ENCODE measurements at regions not wholly inside any gene's neighbourhood (a gene's known extent, or its start where the extent isn't known, plus 50 kb on each side); places are given as distances from the start of the nearest gene placed in this dataset.

DNA sequence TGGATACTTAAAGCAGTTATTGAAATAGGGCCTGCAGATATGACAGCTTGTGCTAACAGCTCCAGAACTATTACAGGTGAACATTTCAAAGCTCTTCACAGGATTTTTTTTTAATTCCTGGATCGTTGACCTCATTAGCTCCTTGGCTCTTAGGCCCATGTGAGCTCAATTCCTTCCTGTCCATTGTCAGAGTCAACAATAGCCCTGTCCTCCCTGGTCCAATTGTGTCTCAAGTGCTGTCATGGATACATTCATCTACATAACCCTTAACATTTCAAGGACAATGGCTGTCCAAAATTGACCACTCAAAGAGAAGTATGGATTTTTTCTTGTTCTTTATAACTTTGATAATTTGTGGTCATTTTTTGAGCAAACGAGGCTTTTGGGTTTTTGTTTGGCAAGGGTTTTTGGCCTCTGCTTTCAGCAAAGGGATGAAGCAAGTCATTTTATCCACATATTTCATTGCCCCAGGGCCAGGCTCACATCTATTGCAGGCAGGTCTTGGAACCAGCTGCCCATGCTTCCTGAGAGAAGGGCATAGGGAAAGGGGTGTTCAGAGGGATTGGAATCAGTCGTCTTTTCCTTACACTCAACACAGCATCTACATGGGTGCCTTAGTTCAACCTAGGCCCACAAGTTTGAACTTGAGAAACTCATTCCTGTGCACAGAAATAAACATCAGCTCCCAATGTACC, 282.1 kb downstream of the TPBG start:
- TF ChIP-seq, protein P1, sequence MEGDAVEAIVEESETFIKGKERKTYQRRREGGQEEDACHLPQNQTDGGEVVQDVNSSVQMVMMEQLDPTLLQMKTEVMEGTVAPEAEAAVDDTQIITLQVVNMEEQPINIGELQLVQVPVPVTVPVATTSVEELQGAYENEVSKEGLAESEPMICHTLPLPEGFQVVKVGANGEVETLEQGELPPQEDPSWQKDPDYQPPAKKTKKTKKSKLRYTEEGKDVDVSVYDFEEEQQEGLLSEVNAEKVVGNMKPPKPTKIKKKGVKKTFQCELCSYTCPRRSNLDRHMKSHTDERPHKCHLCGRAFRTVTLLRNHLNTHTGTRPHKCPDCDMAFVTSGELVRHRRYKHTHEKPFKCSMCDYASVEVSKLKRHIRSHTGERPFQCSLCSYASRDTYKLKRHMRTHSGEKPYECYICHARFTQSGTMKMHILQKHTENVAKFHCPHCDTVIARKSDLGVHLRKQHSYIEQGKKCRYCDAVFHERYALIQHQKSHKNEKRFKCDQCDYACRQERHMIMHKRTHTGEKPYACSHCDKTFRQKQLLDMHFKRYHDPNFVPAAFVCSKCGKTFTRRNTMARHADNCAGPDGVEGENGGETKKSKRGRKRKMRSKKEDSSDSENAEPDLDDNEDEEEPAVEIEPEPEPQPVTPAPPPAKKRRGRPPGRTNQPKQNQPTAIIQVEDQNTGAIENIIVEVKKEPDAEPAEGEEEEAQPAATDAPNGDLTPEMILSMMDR (conservative IDR thresholded peaks at IDR 0.05 in 1 of 2, IDR thresholded peaks at IDR 0.05 in 1 of 2; ENCODE audit: extremely low read depth in 1 of 2, insufficient read depth in 1 of 2, low read depth in 1 of 2, low read length in 2 of 2): no peak
- TF ChIP-seq EZH2 (IDR thresholded peaks at IDR 0.05; ENCODE audit: borderline replicate concordance, low read length): no peak
